HK-2 (cell line): ENCODE measurements at regions not wholly inside any gene's neighbourhood (a gene's known extent, or its start where the extent isn't known, plus 50 kb on each side); places are given as distances from the start of the nearest gene placed in this dataset.

Source experiments
- DNase-seq: peaks from one replicate; pipeline ENCODE4 v3.0.0-alpha.2; 2018; ENCODE audit not compliant: unreplicated experiment

DNA sequence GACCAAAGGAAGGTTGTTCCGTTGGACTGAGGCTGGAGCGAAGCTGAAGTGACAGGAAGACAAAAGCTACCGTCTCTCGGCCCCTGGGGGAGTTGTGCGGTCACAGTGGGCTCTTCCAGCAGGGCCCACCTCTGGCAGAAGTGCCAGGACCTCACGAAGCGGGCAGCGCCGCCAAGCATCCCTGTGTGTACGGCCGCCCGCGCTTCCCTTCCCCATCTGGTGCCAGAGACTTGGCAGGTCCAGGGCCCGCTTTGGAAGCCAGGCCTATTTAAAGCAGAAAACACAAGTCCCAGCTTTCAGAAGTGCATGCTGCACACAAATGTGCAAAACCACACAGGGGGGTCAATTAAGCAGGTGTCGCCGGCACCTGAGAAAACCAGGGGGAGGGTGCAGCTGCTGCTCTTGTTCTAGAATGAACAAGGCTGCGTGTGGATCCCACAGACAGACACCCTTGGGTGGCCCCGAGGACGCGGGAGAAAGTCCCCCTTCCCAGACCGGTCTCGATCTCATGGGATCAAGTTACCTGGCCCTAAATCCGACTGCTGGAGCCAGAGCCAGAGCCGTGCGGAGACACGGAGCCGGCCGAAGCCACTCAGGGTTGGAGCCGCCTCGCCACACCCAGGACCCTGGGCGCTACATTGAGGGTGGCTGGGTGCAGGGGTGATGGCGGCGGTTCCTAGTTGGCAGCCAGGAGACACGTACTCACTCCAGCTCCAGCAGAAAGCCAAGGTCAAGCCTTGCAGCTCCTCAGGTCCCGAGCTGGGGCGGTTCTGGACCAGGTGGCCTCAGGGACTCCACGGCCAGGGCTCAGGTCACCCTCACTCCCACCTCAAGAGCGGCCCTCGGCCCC, 51.8 kb upstream of the PPP2R2D start:
- no peak for DNase-seq

DNA sequence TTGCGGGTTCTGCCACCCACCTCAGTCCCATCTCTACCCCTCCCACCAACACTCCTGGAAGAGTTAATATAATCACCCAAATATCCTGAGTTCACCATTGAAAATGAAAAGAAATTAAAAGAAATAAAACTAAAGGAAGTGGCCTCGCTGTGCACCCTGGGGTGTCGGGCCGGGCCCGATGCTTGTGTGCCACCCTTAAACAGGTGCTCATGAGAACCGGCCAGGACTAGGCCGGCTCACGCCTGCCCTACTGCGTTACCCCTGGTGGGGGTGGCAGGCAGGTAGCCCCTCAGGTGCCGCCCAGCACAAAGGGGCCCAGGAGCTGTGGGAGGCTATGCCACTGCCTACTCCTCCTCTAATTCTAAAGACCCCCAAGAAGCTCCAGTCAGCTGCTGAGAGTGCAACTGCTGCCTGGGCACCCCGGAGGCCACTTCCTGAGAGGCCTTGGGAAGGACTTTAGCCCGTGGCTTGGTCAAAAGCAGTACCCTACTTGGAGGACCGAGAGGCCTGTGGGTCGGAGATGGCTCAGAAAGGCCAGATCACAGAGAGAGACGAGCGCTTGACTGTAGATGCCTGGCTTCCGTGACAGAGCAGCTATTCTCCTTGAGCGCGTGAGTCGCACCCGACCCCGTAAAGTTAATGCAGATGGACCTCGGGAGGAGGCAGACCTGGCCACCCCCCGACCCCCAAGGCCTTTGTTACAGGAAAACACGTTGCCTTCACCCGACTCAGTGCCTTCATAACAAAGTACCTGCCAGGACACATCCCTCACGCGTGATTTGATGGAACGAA, 51.0 kb upstream of the PPP2R2D start:
- no peak for DNase-seq

DNA sequence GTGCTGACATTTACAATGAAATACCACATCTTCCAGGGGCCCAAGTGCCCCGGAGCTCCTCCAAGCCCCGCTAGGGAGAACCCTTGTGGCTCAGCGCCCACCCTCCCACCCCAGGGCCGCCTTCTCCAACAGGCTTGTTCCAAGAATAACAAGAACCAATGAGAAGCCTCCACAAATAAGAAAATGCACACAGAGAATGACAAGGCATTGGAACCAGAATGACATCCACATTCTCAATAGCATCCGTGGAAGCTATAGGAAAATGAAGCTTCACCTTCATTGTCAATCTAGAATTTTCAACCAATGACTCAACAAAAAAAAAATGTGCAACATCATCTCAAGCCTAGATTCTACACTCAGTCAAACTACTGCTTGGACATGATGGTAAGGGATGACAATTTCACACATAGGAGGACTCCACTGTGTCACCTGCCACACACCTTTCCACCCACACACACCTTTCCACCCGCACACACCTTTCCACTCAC, 50.4 kb upstream of the PPP2R2D start:
- no peak for DNase-seq
